PC-3 (cell line): ENCODE measurements at regions not wholly inside any gene's neighbourhood (a gene's known extent, or its start where the extent isn't known, plus 50 kb on each side); places are given as distances from the start of the nearest gene placed in this dataset.

Experiments
- CTCF ChIP-seq: fragments of 300-600 bp; sonication (generic); conservative IDR thresholded peaks from 2 replicates; pipeline ENCODE4 v1.5.1; 2017; ENCODE audit warnings: antibody characterized with exemption, low read depth, mild to moderate bottlenecking, low read length
- EZH2 ChIP-seq: fragments of 300-600 bp; sonication (generic); IDR thresholded peaks from one replicate; pipeline ENCODE4 v1.6.1; 2017; ENCODE audit warnings: antibody characterized with exemption, mild to moderate bottlenecking, low read length; ENCODE audit not compliant: unreplicated experiment
- EZH2phosphoT487 ChIP-seq: fragments of 300-600 bp; sonication (generic); IDR thresholded peaks from 2 replicates; pipeline ENCODE4 v1.6.1; 2018; ENCODE audit warnings: mild to moderate bottlenecking, antibody characterized with exemption, low read length, borderline replicate concordance

- TF ChIP-seq EZH2phosphoT487 (no peak), CTCF (no peak), EZH2 (no peak)
Measured at GRCh38 chr5:67432606-67433005, 236.0 kb upstream of the CD180 start.
